Endothelial cell of umbilical vein (primary cell): ENCODE measurements at regions not wholly inside any gene's neighbourhood (a gene's known extent, or its start where the extent isn't known, plus 50 kb on each side); places are given as distances from the start of the nearest gene placed in this dataset.

Source experiments
- BruUV-seq: library from RNA; stranded (reverse); fragments of 400-500 nt; replicated peaks from 2 replicates; lab custom pipeline; 2021; lab: Mats Ljungman, UMichigan
- CTCF ChIA-PET: fragments of 300-600, 350-600 bp; sonication (Branson Sonifier 250); formaldehyde crosslinking; loops from one replicate; lab custom pipeline; 2021; ENCODE audit warnings: antibody characterized with exemption, inconsistent platforms; lab: Charles Lee
- POLR2A ChIA-PET: fragments of 300-600, 350-600 bp; sonication (Branson Sonifier 250); formaldehyde crosslinking; loops from one replicate; lab custom pipeline; 2021; ENCODE audit warnings: antibody characterized with exemption, inconsistent platforms; lab: Charles Lee
- DNase-seq: peaks from one replicate; pipeline ENCODE4 v3.0.0-alpha.2; 2011; ENCODE audit warnings: low read depth, low spot score
- FAIRE-seq: peaks from 2 replicates; lab custom pipeline; 2011; peaks lifted over from hg19 to GRCh38; lab: Jason Lieb, UNC
- H2AFZ ChIP-seq: 2 replicates; pipeline ENCODE4 v1.6.0; 2012; ENCODE audit warnings: low read depth, low read length, control low read depth, inconsistent platforms
- H3K27ac ChIP-seq: 2 replicates; pipeline ENCODE4 v1.5.1; 2011; ENCODE audit warnings: low read depth, mild to moderate bottlenecking, control low read depth, low read length, moderate library complexity; ENCODE audit not compliant: insufficient read depth
- H3K27me3 ChIP-seq, 2 experiments: 2 replicates each; pipeline versions ENCODE4 v1.6.0 to v1.6.1; 2011; ENCODE audit warnings: low read length in 2 of 2, mixed read lengths in 1 of 2; ENCODE audit not compliant: control insufficient read depth in 2 of 2, insufficient read depth in 2 of 2
- H3K36me3 ChIP-seq, 2 experiments: 2 replicates in 1 of 2; 3 replicates in 1 of 2; pipeline ENCODE4 v1.5.1; 2011; ENCODE audit warnings: low read length in 2 of 2, mild to moderate bottlenecking in 1 of 2, moderate library complexity in 1 of 2; ENCODE audit not compliant: control insufficient read depth in 2 of 2, insufficient read depth in 2 of 2; ENCODE audit errors: extremely low read depth in 1 of 2
- H3K4me1 ChIP-seq: 3 replicates; pipeline ENCODE4 v1.5.1; 2011; ENCODE audit warnings: mild to moderate bottlenecking, low read length; ENCODE audit not compliant: control insufficient read depth, insufficient read depth; ENCODE audit errors: extremely low read depth
- H3K4me2 ChIP-seq: 2 replicates; pipeline ENCODE4 v1.6.1; 2011; ENCODE audit warnings: low read length, control low read depth, mixed read lengths; ENCODE audit not compliant: insufficient read depth
- H3K4me3 ChIP-seq, 3 experiments: fragments of 200-600 bp in 1 of 3; sonication (generic), shearing (Covaris generic) in 1 of 3; replicated peaks in 1 of 3; 2 replicates each; pipeline ENCODE4 v1.5.1; 2011 to 2016; ENCODE audit warnings: control low read depth in 3 of 3, low read length in 3 of 3, mild to moderate bottlenecking in 2 of 3, inconsistent platforms in 1 of 3, low read depth in 1 of 3, moderate library complexity in 1 of 3; ENCODE audit not compliant: insufficient read depth in 1 of 3
- H3K79me2 ChIP-seq: 2 replicates; pipeline ENCODE4 v1.6.0; 2012; ENCODE audit warnings: low read length, inconsistent platforms; ENCODE audit not compliant: control insufficient read depth, insufficient read depth
- H3K9ac ChIP-seq: replicated peaks from 2 replicates; pipeline ENCODE3; 2011; ENCODE audit warnings: low read length, control low read depth; ENCODE audit not compliant: insufficient read depth; ENCODE audit errors: extremely low read depth
- H3K9me1 ChIP-seq: replicated peaks from 3 replicates; pipeline ENCODE4 v1.6.0; 2011; ENCODE audit warnings: mild to moderate bottlenecking, low read length; ENCODE audit not compliant: control insufficient read depth, insufficient read depth; ENCODE audit errors: extremely low read depth
- H3K9me3 ChIP-seq: replicated peaks from 2 replicates; pipeline ENCODE4 v1.5.1; 2012; ENCODE audit warnings: low read length, inconsistent platforms; ENCODE audit not compliant: control insufficient read depth, insufficient read depth
- H4K20me1 ChIP-seq: replicated peaks from 2 replicates; pipeline ENCODE3; 2011; ENCODE audit warnings: mild to moderate bottlenecking, low read length; ENCODE audit not compliant: control insufficient read depth, insufficient read depth; ENCODE audit errors: extremely low read depth
- EZH2 ChIP-seq: IDR thresholded peaks from 2 replicates; pipeline ENCODE4 v1.6.1; 2012; ENCODE audit warnings: borderline replicate concordance, low read depth, mild to moderate bottlenecking, moderate library complexity, low read length, inconsistent platforms; ENCODE audit not compliant: severe bottlenecking
- FOS ChIP-seq: IDR thresholded peaks from 2 replicates; pipeline ENCODE4 v1.6.1; 2011; ENCODE audit warnings: mild to moderate bottlenecking, low read length, moderate library complexity, borderline replicate concordance; ENCODE audit not compliant: insufficient read depth
- GATA2 ChIP-seq: IDR thresholded peaks from 2 replicates; pipeline ENCODE4 v1.7.0; 2011; ENCODE audit warnings: low read depth, mild to moderate bottlenecking, moderate library complexity, mixed read lengths, low read length; ENCODE audit not compliant: insufficient read length, insufficient read depth
- JUN ChIP-seq: IDR thresholded peaks from 2 replicates; pipeline ENCODE4 v1.6.1; 2011; ENCODE audit warnings: borderline replicate concordance, low read depth; ENCODE audit not compliant: insufficient read length, insufficient read depth
- MYC ChIP-seq: IDR thresholded peaks from one replicate; pipeline ENCODE4 v1.6.1; 2011; ENCODE audit warnings: mild to moderate bottlenecking, low read depth, low read length
- POLR2A ChIP-seq: IDR thresholded peaks from 2 replicates; pipeline ENCODE4 v1.6.1; 2012; ENCODE audit warnings: low read depth, mild to moderate bottlenecking, control low read depth, low read length
- POLR2AphosphoS5 ChIP-seq: IDR thresholded peaks from 2 replicates; pipeline ENCODE4 v1.6.1; 2012; ENCODE audit warnings: low read depth, mild to moderate bottlenecking, control low read depth, low read length, moderate library complexity; ENCODE audit not compliant: insufficient read depth
- dilution Hi-C: fragments of 300-500 bp; cut with MboI; formaldehyde crosslinking; loops from one replicate; pipeline ENCODE4 v1.15.0; 2019; ENCODE audit warnings: low sequenced_read_pairs; ENCODE audit not compliant: extremely low pct_ligation_motif_present
- intact Hi-C: fragments of 100-400 bp; cut with micrococcal nuclease; formaldehyde crosslinking; loops from one replicate; pipeline ENCODE4 v1.10.0; 2022
- TF ChIP-seq, protein P1 (sequence below): IDR thresholded peaks from 2 replicates; pipeline ENCODE4 v1.6.1; 2011; ENCODE audit not compliant: insufficient read depth, insufficient read length
- TF ChIP-seq, protein P2 (sequence below), 2 donors: IDR thresholded peaks; 1 replicate in 1 of 2; 2 replicates in 1 of 2; pipeline ENCODE4 v1.5.1; 2011; ENCODE audit warnings: low read length in 2 of 2, mild to moderate bottlenecking in 2 of 2, moderate library complexity in 2 of 2, control low read depth in 1 of 2, inconsistent platforms in 1 of 2, low read depth in 1 of 2; ENCODE audit not compliant: insufficient read depth in 1 of 2; ENCODE audit errors: extremely low read depth in 1 of 2

DNA sequence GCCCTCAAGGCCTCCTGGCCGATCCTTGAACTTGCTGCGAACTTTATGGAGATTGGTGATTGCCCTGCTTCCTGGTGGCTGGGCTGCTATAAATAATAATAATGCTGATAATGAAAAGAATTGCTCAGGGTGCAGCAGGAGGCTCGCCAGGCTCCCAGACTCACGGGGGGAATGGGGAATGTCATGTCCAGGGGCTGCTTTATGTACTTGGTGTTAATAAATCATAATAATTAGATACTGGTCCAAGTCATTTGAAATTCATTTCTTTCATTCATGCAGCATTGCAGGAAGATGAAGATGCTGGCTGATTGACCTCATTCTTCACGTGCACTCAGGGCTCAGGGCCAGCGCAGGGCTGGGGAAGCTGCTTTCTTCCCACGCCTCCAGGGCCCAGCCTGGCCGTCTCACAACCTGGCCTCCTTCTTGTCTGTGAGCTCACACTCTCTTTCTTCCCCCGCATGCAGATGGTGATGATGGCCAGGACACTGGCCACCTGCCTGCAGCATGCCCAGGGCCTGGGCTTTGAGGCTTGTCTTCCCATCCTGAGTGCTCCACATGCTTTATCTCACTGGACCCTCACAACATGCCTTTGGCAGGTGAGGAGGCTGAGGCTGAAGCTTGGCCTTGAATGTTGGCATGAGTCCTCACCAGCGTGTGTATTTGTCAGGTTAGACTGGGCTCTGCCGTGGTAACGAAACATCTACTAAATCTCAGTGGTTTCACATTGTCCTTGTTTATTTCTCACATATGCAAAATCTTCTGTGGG, 138.4 kb upstream of the TNS3 start:
- no peaks in the 10 kb centered on the region for H3K36me3 ChIP-seq
- ChIA-PET CTCF (no interaction called here), POLR2A (no interaction called here)
- no peaks in the 10 kb centered on the region for H3K9me1 ChIP-seq
- FAIRE-seq (no peak), DNase-seq (no peak)
- intact Hi-C loops, result no loop called here
- H3K79me2 ChIP-seq, result no peaks in the 10 kb centered on the region
- no peaks in the 10 kb centered on the region for H4K20me1 ChIP-seq
- H3K27ac ChIP-seq, result no peak overlapping the region
- dilution Hi-C loops, result no loop called here
- no peak for TF ChIP-seq MYC
- TF ChIP-seq, protein P1, sequence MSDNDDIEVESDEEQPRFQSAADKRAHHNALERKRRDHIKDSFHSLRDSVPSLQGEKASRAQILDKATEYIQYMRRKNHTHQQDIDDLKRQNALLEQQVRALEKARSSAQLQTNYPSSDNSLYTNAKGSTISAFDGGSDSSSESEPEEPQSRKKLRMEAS, result no peak
- no peak for TF ChIP-seq FOS
- TF ChIP-seq POLR2AphosphoS5, result no peak
- TF ChIP-seq POLR2A, result no peak
- TF ChIP-seq GATA2, result no peak
- TF ChIP-seq, protein P2, sequence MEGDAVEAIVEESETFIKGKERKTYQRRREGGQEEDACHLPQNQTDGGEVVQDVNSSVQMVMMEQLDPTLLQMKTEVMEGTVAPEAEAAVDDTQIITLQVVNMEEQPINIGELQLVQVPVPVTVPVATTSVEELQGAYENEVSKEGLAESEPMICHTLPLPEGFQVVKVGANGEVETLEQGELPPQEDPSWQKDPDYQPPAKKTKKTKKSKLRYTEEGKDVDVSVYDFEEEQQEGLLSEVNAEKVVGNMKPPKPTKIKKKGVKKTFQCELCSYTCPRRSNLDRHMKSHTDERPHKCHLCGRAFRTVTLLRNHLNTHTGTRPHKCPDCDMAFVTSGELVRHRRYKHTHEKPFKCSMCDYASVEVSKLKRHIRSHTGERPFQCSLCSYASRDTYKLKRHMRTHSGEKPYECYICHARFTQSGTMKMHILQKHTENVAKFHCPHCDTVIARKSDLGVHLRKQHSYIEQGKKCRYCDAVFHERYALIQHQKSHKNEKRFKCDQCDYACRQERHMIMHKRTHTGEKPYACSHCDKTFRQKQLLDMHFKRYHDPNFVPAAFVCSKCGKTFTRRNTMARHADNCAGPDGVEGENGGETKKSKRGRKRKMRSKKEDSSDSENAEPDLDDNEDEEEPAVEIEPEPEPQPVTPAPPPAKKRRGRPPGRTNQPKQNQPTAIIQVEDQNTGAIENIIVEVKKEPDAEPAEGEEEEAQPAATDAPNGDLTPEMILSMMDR (IDR thresholded peaks at IDR 0.05; ENCODE audit: extremely low read depth in 1 of 2, insufficient read depth in 1 of 2, low read depth in 1 of 2, low read length in 2 of 2), result no peak
- no peak for TF ChIP-seq JUN
- no peak for TF ChIP-seq EZH2
- no peak overlapping the region for H2AFZ ChIP-seq
- no peak overlapping the region for H3K9ac ChIP-seq
- H3K27me3 ChIP-seq, result no peaks in the 10 kb centered on the region
- H3K4me1 ChIP-seq, result peaks cover 8% of the 10 kb centered on the region
- no peak overlapping the region for H3K4me2 ChIP-seq
- H3K9me3 ChIP-seq, result no peaks in the 10 kb centered on the region
- no TSS peak for BruUV-seq
- no peak overlapping the region for H3K4me3 ChIP-seq
